ENCODE measurements at regions not wholly inside any gene's neighbourhood (a gene's known extent, or its start where the extent isn't known, plus 50 kb on each side); places are given as distances from the start of the nearest gene placed in this dataset.

GRCh38 chr4:127097061-127097460 lies 535.7 kb upstream of the INTU start:
- no peak for FAIRE-seq
- CTCF ChIA-PET: interaction anchor here (0.5 to 0.7 kb wide), 2 partner anchors 10 to 110 kb away, joined by 3 read pairs; no protein-coding TSS in a partner anchor
- H3K36me3 ChIP-seq (ENCODE audit: control insufficient read depth in 2 of 2, insufficient read depth in 2 of 2, low read length in 1 of 2): no peaks in the 10 kb centered on the region
- no peak overlapping the region for H3K4me3 ChIP-seq
- H3K4me2 ChIP-seq (ENCODE audit: control insufficient read depth, insufficient read depth): no peak overlapping the region
- POLR2A ChIA-PET: no interaction called here
- no peaks in the 10 kb centered on the region for H3K79me2 ChIP-seq (ENCODE audit: control insufficient read depth, insufficient read depth, low read length)
- no peaks in the 10 kb centered on the region for H3K4me1 ChIP-seq (ENCODE audit: control insufficient read depth, insufficient read depth, low read length)
- H3K27ac ChIP-seq (ENCODE audit: control insufficient read depth, insufficient read depth): no peak overlapping the region
- TF ChIP-seq ATF7 (IDR thresholded peaks at IDR 0.05; ENCODE audit: low read depth) (no peak), KAT2A (conservative IDR thresholded peaks at IDR 0.05; ENCODE audit: control insufficient read depth, low read depth, low read length) (no peak), KLF5 (IDR thresholded peaks at IDR 0.05; ENCODE audit: partially characterized antibody) (no peak), SP1 (IDR thresholded peaks at IDR 0.05; ENCODE audit: low read depth, low read length) (no peak), CREB1 (IDR thresholded peaks at IDR 0.05; ENCODE audit: low read depth) (no peak), BACH1 (IDR thresholded peaks at IDR 0.05; ENCODE audit: borderline replicate concordance) (no peak), TAF1 (IDR thresholded peaks at IDR 0.05; ENCODE audit: borderline replicate concordance, low read depth, low read length) (no peak), ZBTB33 (IDR thresholded peaks at IDR 0.05) (no peak)
- intact Hi-C loops (cut with micrococcal nuclease; ENCODE audit: unreplicated experiment) (no loop called here), in situ Hi-C loops (cut with MboI) (no loop called here)
- H3K9me3 ChIP-seq (replicated peaks; ENCODE audit: control insufficient read depth, insufficient read depth, low read length): no peaks in the 10 kb centered on the region
- no peak for ATAC-seq
- no peak overlapping the region for H3K9ac ChIP-seq (ENCODE audit: control insufficient read depth, insufficient read depth, low read length)
- 0% methylated on average over 2 of the region's 2 CpGs for WGBS (ENCODE audit: insufficient coverage, insufficient replicate concordance, low lambda C conversion rate, missing lambda C conversion rate)
- RAD21 ChIA-PET (ENCODE audit: unreplicated experiment): no interaction called here
- H3K27me3 ChIP-seq (replicated peaks in 1 of 2; ENCODE audit: control insufficient read depth in 2 of 2, insufficient read depth in 2 of 2, low read length in 1 of 2): no peaks in the 10 kb centered on the region
- no TSS peak for BruUV-seq (replicated peaks)
- DNase-seq (ENCODE audit: low read depth, low spot score): no peak
- SMC1A ChIA-PET (ENCODE audit: uncharacterized antibody, unreplicated experiment): interaction anchor here (0.9 kb wide), 1 partner anchor 26 kb away, joined by 3 read pairs; no protein-coding TSS in a partner anchor
- H4K20me1 ChIP-seq (ENCODE audit: control insufficient read depth, insufficient read depth): no peaks in the 10 kb centered on the region
- no peak overlapping the region for H2AFZ ChIP-seq (ENCODE audit: control insufficient read depth, low read depth, low read length)
